ENCODE measurements at regions not wholly inside any gene's neighbourhood (a gene's known extent, or its start where the extent isn't known, plus 50 kb on each side); places are given as distances from the start of the nearest gene placed in this dataset.

- Mint-ChIP-seq H3K4me1 (peaks cover 37% of the 10 kb centered on the region), H3K4me3 (no peak overlapping the region), H3K27ac (no peak overlapping the region), H3K27me3 (ENCODE audit: insufficient read depth) (peaks cover 1% of the 10 kb centered on the region), H3K36me3 (ENCODE audit: low read depth) (no peaks in the 10 kb centered on the region), H3K9me3 (no peaks in the 10 kb centered on the region)
- H3K9ac ChIP-seq (ENCODE audit: extremely low read depth, low read length, poor library complexity, severe bottlenecking), result no peak overlapping the region
- H3K27ac ChIP-seq (ENCODE audit: low read depth, low read length), result no peak overlapping the region
- DNase-seq, result no peak
- 100% methylated on average over 2 of the region's 2 CpGs for whole genome bisulfite sequencing, 2 experiments (ENCODE audit: insufficient coverage in 1 of 2, insufficient read length in 1 of 2)
- TF ChIP-seq CTCF (conservative IDR thresholded peaks at IDR 0.05), result no peak
- H3K27me3 ChIP-seq (ENCODE audit: control insufficient read depth, insufficient read depth, low read length, poor library complexity, severe bottlenecking), result no peaks in the 10 kb centered on the region
- peaks cover 8% of the 10 kb centered on the region for H3K9me3 ChIP-seq (ENCODE audit: control insufficient read depth, low read length)
- H3K4me3 ChIP-seq (ENCODE audit: low read length), result no peak overlapping the region
- peaks cover 17% of the 10 kb centered on the region for H3K4me1 ChIP-seq (ENCODE audit: control insufficient read depth, insufficient read depth, low read length)
- H3K36me3 ChIP-seq (ENCODE audit: control insufficient read depth, insufficient read depth, low read length), result no peaks in the 10 kb centered on the region
Measured at GRCh38 chr11:86149792-86150191, 80.9 kb upstream of the PICALM start.

GRCh38 chr11:86148345-86148747 lies 79.5 kb upstream of the PICALM start:
- Histone ChIP-seq H3K4me3 (ENCODE audit: low read length) (no peak overlapping the region), H3K4me1 (ENCODE audit: control insufficient read depth, insufficient read depth, low read length) (peaks cover 17% of the 10 kb centered on the region), H3K36me3 (ENCODE audit: control insufficient read depth, insufficient read depth, low read length) (no peaks in the 10 kb centered on the region), H3K9me3 (ENCODE audit: control insufficient read depth, low read length) (peaks cover 8% of the 10 kb centered on the region), H3K9ac (ENCODE audit: extremely low read depth, low read length, poor library complexity, severe bottlenecking) (no peak overlapping the region), H3K27ac (ENCODE audit: low read depth, low read length) (no peak overlapping the region), H3K27me3 (ENCODE audit: control insufficient read depth, insufficient read depth, low read length, poor library complexity, severe bottlenecking) (no peaks in the 10 kb centered on the region)
- Mint-ChIP-seq H3K27ac (no peak overlapping the region), H3K27me3 (ENCODE audit: insufficient read depth) (peaks cover 1% of the 10 kb centered on the region), H3K9me3 (no peaks in the 10 kb centered on the region), H3K36me3 (ENCODE audit: low read depth) (no peaks in the 10 kb centered on the region), H3K4me3 (no peak overlapping the region), H3K4me1 (peaks cover 37% of the 10 kb centered on the region)
- TF ChIP-seq CTCF (conservative IDR thresholded peaks at IDR 0.05), result no peak
- DNase-seq, result no peak
- WGBS, 2 experiments (ENCODE audit: insufficient coverage in 1 of 2, insufficient read length in 1 of 2), result 73 to 82% methylated on average over 3 of the region's 3 CpGs

GRCh38 chr11:86147004-86147403 lies 78.1 kb upstream of the PICALM start:
- H3K27ac ChIP-seq (ENCODE audit: low read depth, low read length), result no peak overlapping the region
- no peaks in the 10 kb centered on the region for H3K27me3 ChIP-seq (ENCODE audit: control insufficient read depth, insufficient read depth, low read length, poor library complexity, severe bottlenecking)
- 93 to 97% methylated on average over 3 of the region's 3 CpGs for WGBS, 2 experiments (ENCODE audit: insufficient coverage in 1 of 2, insufficient read length in 1 of 2)
- no peak overlapping the region for H3K4me3 Mint-ChIP-seq
- H3K4me3 ChIP-seq (ENCODE audit: low read length), result peak overlapping the region; percentile 11
- peaks cover 34% of the 10 kb centered on the region for H3K4me1 Mint-ChIP-seq
- no peak for DNase-seq
- no peaks in the 10 kb centered on the region for H3K27me3 Mint-ChIP-seq (ENCODE audit: insufficient read depth)
- H3K36me3 ChIP-seq (ENCODE audit: control insufficient read depth, insufficient read depth, low read length), result no peaks in the 10 kb centered on the region
- peaks cover 14% of the 10 kb centered on the region for H3K4me1 ChIP-seq (ENCODE audit: control insufficient read depth, insufficient read depth, low read length)
- H3K9me3 ChIP-seq (ENCODE audit: control insufficient read depth, low read length), result peaks cover 8% of the 10 kb centered on the region
- no peaks in the 10 kb centered on the region for H3K9me3 Mint-ChIP-seq
- no peak overlapping the region for H3K9ac ChIP-seq (ENCODE audit: extremely low read depth, low read length, poor library complexity, severe bottlenecking)
- no peak for TF ChIP-seq CTCF (conservative IDR thresholded peaks at IDR 0.05)
- no peaks in the 10 kb centered on the region for H3K36me3 Mint-ChIP-seq (ENCODE audit: low read depth)
- no peak overlapping the region for H3K27ac Mint-ChIP-seq
